NCI-H82 treated with DMSO at 0.1 percent for 48 hours (cell line): ENCODE measurements at regions not wholly inside any gene's neighbourhood (a gene's known extent, or its start where the extent isn't known, plus 50 kb on each side); places are given as distances from the start of the nearest gene placed in this dataset.
"Not testable (repeated sequence)": the region's sequence is repeated elsewhere in the genome, so short reads cannot be mapped to it uniquely, and the experiment has no call there.

Source experiments
- DNase-seq: peaks from one replicate; lab custom pipeline; 2025; ENCODE audit not compliant: unreplicated experiment; lab: John Stamatoyannopoulos, UW

DNA sequence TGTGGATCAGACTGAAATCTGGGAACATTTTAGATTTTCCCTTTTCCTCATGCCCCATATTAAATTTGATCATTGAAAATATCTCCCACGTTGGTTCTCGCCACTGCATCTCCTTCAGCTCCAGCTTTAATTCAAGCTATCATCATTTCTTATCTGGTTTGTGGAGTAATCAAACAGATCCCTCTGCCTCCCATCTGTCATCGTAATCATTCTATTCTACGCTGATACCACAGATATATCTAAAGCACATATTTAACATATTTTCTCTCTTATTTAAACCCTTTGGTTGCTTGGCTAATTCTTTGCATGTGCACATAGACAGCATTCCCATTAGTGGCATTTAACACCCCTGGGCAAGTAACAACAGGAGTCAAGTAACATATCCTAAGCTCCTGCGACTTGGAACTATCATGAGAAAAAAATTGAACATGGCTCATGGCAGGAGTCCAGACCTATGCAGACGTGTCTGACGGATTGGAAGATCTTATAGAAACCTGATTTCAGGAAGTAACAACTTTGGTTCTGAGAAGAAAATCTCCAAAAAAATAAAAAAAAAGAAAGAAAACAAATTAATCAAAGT, 158.8 kb upstream of the KYNU start:
- DNase-seq, result no peak

DNA sequence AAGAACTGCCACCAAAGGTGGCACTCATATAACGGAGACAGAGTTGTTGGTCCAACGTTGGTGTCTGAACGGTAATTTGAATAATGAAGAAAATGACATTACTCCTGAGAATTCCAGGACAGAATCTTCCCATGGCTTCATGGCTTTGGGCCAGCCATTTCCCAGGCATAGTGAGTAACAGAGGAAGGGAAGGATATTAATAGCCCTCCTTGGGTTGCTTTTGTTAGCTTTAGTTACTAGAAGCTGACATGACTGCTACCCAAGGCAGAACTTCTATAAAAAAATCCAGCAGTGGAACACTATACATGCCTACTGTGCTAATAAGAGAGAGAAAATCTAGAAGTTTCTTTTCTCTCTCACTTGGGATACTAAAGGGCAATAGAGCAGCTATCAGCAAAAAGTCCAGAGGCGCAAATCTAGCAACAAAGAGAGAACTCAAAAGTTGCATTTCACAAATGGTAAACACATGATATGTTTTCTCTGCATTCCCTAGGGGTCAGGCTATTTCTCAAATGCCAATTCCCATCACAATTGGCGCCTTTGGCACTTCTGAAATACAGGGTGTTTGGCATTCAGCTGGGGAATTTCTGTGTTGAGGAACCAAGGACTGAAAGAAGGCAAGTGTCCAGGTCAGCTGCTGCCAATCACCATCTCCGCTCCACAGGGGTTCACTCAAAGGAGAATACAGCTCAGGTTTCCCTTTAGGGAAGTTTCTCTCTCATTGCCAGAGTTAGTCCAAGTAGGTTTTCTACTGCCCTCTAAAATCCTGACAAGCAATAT, 160.8 kb upstream of the KYNU start:
- DNase-seq, result no peak

DNA sequence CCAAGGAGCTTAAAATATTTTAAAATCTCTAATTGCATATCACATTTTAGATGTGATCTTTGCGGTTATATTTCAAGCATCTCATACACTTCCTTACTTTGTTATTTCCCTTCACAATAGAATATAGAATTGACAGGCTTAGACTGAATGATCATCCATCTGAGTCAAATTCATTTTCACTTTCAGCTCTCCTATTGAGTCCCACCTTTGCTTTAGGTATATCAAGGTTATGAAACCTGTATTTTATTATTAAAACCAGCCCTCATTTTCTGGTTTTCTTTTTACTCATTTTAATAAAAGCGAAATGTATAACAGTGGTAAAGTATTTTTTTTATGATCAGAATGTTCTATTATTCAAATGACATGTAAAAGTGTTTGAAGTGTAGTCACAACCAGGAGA, 162.9 kb upstream of the KYNU start:
- no peak for DNase-seq

DNA sequence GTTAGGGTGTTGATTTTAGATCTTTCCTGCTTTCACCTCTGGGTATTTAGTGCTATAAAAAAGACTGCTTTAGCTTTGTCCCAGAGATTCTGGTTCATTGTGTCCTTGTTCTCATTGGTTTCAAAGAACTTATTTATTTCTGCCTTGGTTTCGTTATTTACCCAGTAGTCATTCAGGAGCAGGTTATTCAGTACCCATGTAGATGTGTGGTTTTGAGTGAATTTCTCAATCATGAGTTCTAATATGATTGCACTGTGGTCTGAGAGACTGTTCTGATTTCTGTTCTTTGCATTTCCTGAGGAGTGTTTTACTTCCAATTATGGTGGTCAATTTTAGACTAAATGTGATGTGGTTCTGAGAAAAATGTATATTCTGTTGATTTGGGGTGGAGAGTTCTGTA, 167.1 kb upstream of the KYNU start:
- DNase-seq, result no peak

DNA sequence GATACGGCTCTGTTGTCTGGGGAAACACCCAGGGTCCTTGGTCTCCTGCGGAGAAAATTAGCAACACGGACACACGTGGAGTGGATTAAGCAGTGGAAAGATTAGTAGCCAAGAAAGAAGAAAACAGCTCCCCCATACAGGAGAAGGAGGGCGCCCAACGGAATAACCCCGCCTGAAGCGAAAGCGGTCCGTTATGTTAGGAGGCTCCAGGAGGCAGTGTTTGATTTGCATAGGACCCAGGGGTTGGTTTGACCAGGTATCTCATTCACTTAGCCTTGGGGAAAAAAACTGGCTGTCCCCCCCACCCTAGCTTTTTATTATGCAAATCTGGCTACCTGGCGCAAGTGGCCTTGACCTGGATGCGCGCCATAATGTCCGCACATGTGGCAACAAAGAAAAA, 170.1 kb upstream of the KYNU start:
- no peak for DNase-seq

DNA sequence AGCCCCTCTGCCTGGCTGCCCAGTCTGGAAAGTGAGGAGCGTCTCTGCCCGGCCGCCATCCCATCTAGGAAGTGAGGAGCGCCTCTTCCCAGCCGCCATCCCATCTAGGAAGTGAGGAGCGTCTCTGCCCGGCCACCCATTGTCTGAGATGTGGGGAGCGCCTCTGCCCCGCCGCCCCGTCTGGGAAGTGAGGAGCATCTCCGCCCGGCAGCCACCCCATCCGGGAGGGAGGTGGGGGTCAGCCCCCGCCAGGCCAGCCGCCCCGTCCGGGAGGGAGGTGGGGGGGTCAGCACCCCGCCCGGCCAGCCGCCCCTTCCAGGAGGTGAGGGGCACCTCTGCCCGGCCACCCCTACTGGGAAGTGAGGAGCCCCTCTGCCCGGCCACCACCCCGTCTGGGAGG, 175.1 kb upstream of the KYNU start:
- DNase-seq, result not testable (repeated sequence)

DNA sequence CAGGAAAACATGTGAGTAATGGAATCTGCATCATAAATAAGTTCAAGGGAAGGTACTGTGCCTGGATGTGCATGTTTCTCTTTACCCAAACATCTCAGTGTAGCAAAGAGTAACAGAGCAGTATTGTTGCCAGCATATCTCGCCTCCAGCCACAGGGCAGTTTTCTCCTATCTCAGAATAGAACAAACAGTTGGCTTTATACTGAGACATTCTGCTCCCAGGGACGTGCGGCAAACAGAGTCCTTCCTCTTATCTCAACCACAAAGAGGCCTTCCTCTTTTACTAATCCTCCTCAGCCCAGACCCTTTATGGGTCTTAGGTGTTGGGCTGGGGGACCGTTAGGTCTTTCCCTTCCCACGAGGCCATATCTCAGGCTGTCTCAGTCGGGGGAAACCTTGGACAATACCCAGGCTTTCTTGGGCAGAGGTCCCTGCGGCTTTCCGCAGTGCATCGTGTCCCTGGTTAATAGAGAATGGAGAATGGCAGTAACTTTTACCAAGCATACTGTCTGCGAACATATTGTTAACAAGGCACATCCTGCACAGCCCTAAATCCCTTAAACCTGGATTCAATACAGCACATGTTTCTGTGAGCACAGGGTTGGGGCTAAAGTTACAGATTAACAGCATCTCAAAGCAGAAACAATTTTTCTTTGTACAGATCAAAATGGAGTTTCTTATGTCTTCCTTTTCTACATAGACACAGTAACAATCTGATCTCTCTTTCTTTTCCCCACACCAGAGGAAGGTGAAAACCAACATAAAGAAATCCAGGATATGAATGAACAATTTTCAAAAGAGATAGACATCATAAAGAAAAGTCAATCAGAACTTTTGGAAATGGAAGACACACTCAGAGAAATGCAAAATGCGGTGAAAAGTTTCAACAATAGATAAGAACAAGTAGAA, 181.9 kb upstream of the KYNU start:
- not testable (repeated sequence) for DNase-seq

DNA sequence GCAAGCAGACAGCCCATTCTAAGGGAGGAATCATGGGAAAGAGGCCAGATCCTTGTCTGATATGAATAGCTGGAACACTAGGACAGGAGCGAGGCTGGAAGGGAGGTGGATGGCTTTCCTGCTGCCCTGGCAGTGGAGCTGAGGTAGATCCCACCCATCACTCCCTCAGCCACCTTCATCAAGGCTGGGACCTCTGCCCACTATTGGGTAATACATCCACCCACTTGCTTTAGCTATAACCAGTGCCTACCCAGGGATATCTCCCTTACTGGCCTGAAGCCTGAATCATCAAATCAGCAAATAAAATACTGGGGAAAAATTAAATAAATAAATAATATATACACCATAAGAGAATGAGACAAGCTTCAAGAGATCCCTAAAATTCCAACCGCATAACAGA, 183.2 kb upstream of the KYNU start:
- DNase-seq, result no peak

DNA sequence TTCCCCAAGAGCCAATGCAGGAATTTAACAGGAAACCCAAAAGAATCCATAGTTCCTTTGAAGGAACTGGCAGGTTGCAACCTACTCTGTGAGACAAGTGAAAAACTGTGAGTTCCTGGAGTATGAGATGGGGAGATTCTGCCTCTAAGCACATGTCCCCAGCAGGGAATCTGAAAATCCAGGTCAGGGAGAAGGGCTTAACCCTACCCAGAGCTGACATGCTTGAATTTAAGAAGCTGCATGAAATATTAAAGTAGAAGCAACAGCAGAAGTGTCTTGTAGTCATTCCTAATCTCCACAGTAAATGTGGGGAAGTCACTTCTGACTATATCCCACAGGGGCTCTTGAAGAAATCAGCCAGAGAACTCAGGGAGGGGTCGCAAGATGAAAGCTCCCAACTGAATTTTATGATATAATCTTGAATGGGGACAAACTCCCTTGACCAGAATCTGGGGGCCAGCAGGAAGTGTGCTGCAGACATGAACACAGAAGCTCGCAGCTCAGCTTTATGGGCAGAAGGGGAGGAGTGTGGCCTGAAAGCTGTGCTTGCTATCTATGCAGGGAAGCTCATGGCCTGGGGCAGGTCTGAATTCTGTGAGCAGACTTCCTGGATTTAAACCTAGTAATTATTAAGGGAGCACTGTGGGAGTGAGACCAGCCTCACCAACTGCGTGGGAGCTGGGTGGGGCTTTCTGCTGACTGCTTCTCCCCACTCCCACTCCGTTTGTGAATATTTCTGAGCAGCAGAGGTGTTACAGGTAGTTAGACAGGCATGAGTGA, 184.1 kb upstream of the KYNU start:
- no peak for DNase-seq

DNA sequence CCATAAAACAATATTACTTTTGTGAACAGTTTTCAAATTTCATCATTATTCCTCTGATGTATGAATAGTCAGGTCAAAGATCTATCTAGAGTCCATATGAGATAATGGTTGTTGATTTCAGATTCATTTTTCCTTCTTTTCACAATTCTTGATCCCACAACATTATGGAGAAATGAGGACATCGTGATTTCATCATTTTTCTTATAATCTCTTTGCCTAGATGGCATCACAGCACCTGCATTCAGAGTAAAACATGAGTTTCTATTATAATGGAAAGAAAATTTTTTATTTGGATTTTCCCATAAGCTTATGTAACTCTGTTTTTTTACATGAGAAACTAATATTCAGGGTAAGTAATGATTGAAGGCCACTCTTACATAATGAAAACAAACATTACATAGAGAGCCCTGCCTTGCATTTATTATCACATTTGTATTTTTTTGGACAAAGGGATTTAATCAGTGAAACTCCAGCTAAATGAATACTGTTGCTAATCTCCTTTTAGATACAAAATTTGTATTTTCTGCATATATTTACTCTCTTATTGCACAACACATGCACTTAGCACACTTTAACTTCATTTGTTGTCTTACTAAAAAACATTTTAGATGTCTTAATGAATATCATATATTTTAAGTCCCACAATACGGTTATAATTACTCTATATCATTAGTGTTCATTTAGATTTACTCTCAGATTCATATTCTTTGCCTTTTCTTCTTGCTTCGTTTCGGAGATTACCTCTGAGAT, 188.4 kb upstream of the KYNU start:
- DNase-seq, result no peak

DNA sequence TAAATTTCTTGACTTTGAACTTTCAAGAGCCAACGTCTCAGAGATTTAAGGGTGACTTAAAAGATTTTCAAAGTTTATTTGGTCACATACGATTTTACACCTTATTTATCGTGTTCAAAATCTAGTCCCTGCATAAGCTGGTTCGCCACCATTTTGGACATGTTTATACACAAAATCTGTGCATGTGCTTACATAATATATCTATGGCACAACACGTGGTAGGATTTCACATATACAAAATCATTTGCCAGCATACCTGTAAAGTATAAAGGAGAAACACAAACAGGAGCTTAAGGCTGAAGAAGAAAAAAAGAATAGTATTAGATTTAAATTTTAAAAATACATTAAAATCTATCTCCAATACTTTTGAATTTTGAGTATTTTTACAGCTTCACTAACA, 190.0 kb upstream of the KYNU start:
- no peak for DNase-seq

DNA sequence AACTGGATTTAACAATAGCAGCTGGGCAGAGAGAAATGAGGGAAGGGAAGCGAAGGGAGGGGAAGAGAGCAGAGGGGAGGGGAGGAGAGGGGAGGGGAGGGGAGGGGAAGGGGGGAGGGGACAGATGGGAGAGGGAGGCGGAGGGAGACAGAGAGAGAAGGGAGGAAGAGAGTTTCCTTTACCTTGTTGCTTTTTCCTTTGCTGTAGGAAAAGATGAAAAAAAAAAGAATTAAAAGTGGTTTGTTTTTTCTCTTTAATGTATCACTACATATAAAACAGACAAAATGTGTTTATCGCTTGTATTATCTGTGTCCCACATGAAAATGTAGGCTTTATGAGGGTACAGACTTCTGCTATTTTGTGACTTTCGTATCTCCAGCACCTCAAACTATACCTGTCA, 190.4 kb upstream of the KYNU start:
- no peak for DNase-seq

DNA sequence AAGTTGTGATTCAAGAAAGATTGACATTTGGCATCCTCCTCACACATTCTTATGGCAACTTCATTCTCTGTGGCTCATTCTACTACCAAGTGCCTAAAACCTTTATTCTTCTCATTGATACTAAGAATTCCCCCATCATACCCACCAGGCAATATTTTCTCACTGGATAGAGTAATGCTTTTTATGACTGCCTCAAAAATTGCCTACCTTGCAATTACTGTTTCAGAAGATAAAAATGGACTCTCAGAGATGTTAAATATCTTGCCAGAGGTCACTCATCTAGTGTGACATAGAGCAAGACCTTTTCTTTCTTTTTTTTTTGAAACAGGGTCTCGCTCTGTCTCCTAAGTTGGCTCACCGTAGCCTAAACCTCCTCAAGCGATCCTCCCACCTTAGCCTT, 192.8 kb upstream of the KYNU start:
- no peak for DNase-seq

DNA sequence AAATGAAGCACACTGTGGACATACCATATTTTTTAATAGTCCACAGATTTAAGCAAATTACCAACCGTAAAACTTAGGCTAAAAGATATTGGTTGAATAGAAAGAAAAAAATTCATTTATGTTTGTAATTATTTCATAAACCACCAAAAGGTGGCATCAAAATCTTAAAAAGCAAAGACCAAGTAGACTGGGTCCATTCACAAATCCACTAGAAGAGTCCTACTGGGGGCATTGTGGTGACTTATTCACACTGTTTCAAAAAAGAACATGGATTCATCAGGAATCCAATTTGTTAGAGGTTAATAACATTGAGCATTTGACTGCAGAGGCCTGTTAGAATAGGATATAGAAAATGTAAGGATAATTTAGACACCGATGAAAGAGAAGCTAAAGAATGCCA, 194.9 kb upstream of the KYNU start:
- DNase-seq, result no peak

DNA sequence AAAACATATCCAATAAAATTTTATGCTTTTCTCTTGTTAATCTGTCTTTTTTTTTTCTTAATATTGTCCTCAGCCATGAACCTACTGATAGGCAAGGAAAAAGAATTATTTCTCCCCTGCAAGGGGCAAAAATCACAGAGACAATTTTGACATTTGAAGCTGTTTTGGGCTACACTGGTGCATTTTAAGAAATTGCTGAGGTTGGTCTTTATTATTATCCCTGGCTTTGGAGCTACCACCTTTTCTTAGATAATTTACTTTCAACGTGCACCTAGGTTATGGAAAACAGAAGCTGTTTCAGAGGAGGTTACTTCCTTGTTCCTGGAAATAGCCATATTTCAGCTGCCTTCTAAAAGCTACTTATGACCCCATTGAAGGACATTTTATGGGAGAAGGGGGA, 195.5 kb upstream of the KYNU start:
- DNase-seq, result no peak

DNA sequence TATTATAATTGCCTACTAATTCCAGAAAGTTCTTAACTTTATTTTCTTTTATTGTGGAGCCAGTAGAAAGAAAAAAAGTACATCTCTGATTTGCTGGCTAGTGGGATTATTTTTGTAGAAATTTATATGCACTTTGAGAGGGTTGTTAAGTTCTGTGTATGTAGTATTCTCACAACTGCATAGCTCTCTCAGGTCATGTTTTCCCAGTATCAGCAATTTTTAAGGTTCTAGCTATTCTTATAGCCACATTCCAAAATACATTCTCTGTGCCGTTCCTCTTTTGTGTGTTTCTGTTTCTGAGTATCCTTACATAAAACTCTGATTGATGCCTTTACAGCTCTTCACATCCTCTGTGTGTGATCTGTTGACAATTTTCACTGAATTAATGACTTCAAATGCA, 199.3 kb upstream of the KYNU start:
- DNase-seq, result no peak

DNA sequence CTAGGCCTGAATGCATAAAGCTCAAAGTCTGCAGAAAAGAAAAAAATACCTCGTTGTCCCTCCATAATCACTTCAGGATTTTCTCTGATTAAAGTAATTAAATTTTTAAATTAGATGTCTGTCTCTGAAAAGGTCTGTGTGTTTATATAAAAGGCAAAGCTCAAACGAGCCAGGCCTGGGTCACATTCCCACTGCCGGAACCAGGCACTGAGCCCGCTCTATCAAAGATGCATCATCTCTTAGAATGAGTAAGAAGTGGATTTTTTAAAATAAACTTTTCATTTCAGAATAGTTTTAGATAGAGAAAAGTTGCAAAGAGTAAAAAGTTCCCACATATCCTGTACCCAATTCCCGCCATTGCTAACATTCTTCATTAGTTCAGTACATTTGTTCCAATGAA, 202.1 kb upstream of the KYNU start:
- DNase-seq, result no peak

DNA sequence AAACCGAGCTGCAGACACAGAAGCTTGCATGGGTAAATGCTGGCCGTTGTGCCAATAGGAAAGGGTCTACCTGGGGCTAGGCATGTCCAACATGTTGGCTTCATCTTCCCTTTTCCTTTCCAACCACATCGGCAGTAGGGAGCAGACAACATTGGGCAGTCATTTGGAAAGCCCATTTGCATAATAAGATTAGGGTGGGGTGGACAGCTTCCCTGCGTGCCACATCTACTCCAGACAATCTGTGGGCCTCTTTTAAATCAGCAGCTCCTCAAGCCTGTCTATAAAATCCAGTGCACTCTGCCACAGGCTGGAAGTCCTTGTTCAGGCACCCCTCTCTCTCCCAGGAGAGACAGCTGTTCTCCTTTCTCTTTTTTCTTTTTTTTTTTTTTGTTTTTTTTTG, 203.6 kb upstream of the KYNU start:
- no peak for DNase-seq

DNA sequence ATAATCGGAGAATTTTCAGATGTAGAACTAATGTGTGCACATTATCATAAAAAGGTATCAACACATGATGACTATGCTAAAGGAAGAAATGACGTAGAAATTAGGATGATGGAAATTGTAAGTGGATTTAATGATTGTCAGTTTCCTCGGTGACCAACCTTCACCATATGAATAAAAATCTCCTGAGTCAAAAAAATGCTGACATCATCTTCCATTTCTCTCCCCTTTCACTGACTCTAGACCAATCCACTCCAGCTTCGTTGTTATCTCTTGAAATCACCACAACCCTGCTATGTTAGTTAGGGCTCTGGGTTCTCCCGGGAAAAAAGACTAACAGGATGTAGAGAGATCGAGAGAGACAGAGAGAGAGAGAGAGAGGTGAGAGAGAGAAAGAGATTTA, 204.8 kb upstream of the KYNU start:
- no peak for DNase-seq

DNA sequence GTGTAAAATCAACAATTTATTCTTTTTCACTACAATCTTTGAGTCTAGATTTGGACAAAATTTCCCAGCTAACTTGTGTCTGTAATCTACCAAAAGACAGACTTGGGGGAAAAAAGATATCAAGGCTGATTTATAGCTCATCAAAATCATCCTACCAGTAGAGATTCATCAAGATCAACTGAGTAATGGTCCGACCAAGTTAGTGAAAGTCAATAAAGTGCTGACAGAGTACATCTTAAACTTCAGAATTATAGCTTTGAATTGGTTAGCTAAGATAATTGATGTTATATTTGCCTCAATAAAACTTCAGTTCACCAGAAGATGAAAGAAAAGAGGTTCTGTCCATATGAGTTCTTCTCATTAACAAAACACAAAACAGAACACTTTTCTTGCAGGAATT, 207.1 kb upstream of the KYNU start:
- no peak for DNase-seq

DNA sequence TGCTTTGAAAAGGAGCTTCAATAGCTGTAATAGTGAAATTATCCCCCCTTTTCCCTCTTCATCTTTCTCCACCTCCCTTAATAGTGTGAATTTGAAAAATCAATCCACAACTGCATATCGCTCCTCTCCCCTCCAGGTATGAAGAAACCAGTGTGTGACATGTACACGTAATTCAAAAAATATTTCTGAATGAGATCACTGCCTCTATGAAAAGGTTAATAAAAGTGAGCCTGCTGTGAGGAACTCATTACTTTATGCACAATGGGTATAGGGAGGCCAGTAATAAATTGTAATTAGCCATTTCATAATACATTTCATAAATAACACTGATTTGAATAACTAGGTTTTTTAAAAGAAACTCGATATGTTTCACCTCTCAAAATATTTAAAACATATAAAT, 209.0 kb upstream of the KYNU start:
- DNase-seq, result no peak
